ENCODE measurements at regions not wholly inside any gene's neighbourhood (a gene's known extent, or its start where the extent isn't known, plus 50 kb on each side); places are given as distances from the start of the nearest gene placed in this dataset.

- TF ChIP-seq EZH2 (IDR thresholded peaks at IDR 0.05; ENCODE audit: insufficient read depth, poor library complexity, severe bottlenecking) (no peak), EZH2phosphoT487 (IDR thresholded peaks at IDR 0.05; ENCODE audit: insufficient read depth, low read depth) (no peak)
Observed at GRCh38 chr21:15436031-15436430, 293.8 kb upstream of the USP25 start.
